Fibroblast of lung (primary cell): ENCODE measurements at regions not wholly inside any gene's neighbourhood (a gene's known extent, or its start where the extent isn't known, plus 50 kb on each side); places are given as distances from the start of the nearest gene placed in this dataset.
"Not testable (repeated sequence)": the region's sequence is repeated elsewhere in the genome, so short reads cannot be mapped to it uniquely, and the experiment has no call there.

Experiments
- EZH2 ChIP-seq: IDR thresholded peaks from 2 replicates; pipeline ENCODE4 v1.5.1; 2012; ENCODE audit warnings: low read length, control low read depth, mild to moderate bottlenecking; ENCODE audit errors: missing control alignments
- TF ChIP-seq, protein P1 (sequence below), 2 donors: IDR thresholded peaks in 1 of 2; conservative IDR thresholded peaks in 1 of 2; 1 replicate in 1 of 2; 2 replicates in 1 of 2; pipeline ENCODE4 v1.5.1; 2011 to 2012; ENCODE audit warnings: low read length in 2 of 2, control low read depth in 1 of 2, inconsistent platforms in 1 of 2, low read depth in 1 of 2, mild to moderate bottlenecking in 1 of 2

DNA sequence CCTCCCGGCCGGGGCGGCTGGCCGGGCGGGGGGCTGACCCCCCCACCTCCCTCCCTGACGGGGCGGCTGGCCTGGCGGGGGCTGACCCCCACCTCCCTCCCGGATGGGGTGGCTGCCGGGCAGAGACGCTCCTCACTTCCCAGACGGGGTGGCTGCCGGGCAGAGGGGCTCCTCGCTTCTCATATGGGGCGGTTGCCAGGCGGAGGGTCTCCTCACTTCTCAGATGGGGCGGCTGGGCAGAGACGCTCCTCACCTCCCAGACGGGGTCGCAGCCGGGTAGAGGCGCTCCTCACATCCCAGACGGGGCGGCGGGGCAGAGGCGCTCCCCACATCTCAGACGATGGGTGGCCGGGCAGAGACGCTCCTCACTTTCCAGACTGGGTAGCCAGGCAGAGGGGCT lies 181.2 kb downstream of the RFPL4B start:
- TF ChIP-seq, protein P1, sequence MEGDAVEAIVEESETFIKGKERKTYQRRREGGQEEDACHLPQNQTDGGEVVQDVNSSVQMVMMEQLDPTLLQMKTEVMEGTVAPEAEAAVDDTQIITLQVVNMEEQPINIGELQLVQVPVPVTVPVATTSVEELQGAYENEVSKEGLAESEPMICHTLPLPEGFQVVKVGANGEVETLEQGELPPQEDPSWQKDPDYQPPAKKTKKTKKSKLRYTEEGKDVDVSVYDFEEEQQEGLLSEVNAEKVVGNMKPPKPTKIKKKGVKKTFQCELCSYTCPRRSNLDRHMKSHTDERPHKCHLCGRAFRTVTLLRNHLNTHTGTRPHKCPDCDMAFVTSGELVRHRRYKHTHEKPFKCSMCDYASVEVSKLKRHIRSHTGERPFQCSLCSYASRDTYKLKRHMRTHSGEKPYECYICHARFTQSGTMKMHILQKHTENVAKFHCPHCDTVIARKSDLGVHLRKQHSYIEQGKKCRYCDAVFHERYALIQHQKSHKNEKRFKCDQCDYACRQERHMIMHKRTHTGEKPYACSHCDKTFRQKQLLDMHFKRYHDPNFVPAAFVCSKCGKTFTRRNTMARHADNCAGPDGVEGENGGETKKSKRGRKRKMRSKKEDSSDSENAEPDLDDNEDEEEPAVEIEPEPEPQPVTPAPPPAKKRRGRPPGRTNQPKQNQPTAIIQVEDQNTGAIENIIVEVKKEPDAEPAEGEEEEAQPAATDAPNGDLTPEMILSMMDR (conservative IDR thresholded peaks at IDR 0.05 in 1 of 2, IDR thresholded peaks at IDR 0.05 in 1 of 2; ENCODE audit: low read depth in 1 of 2, low read length in 2 of 2): not testable (repeated sequence)
- not testable (repeated sequence) for TF ChIP-seq EZH2
